Forelimb muscle (tissue), 1 donor: ENCODE measurements at regions not wholly inside any gene's neighbourhood (a gene's known extent, or its start where the extent isn't known, plus 50 kb on each side); places are given as distances from the start of the nearest gene placed in this dataset.

ENCODE experiments used
- DNase-seq: peaks from one replicate; pipeline ENCODE4 v3.0.0-alpha.2; 2013; ENCODE audit warnings: low read depth

GRCh38 chr20:58017231-58017969 is 211.1 kb downstream of the ANKRD60 start:
- no peak for DNase-seq

- no peak for DNase-seq
Measured at GRCh38 chr20:58016779-58017178, 211.7 kb downstream of the ANKRD60 start.

DNA sequence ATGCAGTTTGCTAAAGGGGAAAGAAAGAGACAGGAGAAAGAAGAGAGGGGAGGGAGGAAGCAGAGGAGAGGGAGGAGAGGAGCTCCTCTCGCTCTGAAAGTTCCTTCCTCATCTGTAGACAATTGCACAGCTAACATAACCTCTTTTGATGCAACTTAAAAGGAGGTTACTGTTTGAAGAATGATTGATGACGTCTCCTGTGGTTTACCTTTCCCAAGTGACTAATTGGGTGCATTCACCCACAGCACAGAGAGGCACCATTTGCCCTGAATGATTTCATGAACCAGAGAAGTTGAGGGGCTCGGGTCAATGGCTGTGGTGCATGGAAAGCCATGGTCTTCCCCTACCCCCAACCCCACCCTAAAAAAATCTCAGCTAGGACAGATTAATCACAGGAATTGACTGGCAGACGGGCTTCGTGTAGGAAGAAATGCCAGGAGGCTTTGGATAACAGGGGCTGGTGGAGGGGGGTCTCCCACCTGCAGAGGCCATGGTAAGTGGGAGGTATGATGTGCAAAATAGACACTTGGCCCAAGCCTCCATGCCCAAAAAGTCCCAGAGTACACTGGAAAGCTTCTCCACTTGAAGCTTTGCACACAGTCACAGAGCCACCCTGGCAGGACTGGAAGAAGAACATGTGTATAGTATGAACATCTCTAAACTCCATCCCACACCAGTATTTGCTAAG is 213.7 kb downstream of the ANKRD60 start:
- DNase-seq = no peak

- no peak for DNase-seq
Measured at GRCh38 chr20:58012731-58013510, 215.5 kb downstream of the ANKRD60 start.

DNA sequence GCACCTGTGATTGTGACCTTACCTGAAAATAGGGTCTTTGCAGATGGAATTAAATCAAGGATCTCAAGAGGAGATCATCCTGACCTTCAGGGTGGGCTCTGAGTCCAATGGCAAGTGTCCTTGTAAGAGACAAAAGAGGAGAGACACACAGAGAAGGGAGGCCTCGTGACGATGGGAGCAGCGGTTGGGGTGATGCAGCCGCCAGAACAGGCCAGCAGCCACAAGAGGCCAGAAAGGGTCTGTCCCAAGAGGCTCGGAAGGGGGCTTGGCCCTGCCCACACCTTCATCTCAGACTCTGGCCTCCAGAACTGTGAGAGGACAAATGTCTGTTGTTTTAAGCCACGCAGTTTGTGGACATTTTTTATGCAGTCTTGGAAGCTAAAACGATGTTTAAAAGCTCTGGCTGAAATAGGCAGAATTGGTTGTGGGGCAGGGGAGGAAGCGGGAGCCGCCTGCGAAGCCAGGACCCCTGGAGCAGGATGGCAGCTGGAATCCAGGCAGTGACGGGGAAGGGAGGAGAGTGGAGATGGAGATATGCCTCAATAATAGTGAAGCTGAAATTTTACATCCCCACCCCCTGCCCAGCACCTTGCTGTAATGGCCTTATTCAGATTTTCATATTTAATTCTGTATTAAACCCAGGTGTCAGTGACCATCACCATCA is 216.4 kb downstream of the ANKRD60 start:
- DNase-seq = no peak

- no peak for DNase-seq
Measured at GRCh38 chr20:58011106-58011946, 217.1 kb downstream of the ANKRD60 start.

DNA sequence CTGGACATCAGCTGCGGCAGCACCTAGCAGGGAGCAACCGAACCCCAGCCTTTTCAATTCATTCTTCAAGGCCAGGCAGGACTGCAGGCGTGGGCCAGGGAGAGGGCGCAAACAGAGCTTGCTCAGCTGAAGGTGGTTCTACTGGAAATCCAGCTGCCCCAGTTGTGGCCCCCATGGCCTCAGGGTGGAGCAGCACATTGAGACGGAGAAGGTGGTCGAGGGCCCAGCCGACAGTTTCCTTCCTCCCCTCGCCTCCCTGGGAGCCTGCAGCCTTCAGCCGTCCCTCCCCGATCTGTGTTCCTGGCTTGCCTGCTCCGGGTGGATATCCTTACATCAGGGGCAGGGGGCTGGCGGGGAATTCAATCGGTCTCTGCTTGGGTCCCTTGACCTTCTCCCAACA is 217.8 kb downstream of the ANKRD60 start:
- DNase-seq = no peak

GRCh38 chr20:58010186-58010585 is 218.3 kb downstream of the ANKRD60 start:
- no peak for DNase-seq

- DNase-seq = no peak
Measured at GRCh38 chr20:58008866-58009265, 219.6 kb downstream of the ANKRD60 start.

- DNase-seq = no peak
Measured at GRCh38 chr20:58008413-58008812, 220.0 kb downstream of the ANKRD60 start.

DNA sequence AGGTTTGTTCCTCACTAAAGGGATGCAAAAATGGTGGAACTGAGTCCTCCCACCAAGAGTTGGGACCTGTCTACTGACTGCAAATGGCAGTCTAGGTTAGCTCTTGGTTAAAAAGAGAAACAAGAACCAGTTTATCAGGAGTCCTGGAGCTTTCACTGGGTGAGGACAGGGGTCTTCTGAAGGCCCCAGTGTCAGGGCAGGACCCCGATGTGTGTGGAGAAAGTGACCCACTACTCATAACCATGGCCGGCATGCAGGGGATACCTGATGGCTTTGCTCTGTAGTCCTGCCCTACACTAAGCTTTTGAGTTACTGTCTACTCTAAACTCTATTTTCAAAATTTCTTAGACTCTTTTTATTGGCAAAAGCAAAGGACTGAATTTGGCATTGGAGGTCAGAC is 220.5 kb downstream of the ANKRD60 start:
- no peak for DNase-seq

GRCh38 chr20:58006346-58007316 is 221.8 kb downstream of the ANKRD60 start:
- no peak for DNase-seq

DNA sequence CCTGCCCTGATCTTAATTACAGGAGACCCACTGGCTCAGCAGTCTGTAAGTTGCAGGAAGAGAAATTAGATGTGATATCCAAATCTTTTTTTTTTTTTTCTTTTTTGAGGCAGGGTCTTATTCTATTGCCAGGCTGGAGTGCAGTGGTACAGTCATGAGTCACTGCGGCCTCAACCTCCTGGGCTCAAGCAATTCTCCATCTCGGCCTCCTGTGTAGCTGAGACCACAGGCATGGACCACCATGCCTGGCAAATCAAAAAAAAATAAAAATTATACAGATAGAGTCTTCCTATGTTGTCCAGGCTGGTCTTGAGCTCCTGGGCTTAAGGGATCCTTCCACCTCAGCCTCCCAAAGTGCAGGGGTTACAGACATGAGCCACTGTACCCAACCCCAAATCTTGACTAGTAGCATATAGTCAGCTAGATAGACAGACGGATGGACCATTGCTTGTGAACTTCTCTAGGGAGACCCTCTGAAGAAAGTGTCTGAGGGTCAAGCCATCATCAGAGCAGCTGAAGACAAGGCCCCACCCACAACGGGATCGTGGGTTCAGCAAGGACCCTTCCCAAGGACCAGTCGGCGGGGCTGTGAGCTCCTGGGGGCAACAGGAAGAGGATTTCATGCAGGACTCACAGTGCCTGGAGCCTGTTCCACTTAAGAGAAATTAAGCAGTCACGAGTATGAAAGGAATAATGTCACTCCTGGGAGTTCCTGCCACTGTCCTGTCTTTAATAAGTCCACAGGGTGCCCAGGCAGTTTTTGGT is 222.7 kb downstream of the ANKRD60 start:
- no peak for DNase-seq

GRCh38 chr20:58004900-58005299 is 223.6 kb downstream of the ANKRD60 start:
- DNase-seq = no peak

GRCh38 chr20:58004146-58004545 is 224.3 kb downstream of the ANKRD60 start:
- no peak for DNase-seq

DNA sequence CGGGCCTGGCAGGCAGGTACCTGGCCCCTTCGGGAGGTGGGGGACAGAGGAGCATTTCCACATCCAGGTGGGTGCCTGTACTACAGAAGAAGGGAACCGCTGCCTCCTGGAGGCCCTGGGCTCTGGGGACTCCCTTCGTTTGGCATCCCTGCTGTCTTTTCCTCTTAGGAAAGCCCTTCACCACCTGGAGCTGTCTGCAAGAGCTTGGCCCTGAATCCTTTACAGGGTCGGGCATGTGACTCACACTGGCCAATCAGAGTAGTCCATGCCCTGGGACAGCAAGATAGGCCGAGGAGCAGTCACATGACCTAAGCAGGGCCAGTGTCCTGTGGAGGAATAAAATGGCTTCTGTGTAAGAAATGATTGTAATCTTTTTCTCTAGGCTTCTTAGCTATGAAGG is 224.9 kb downstream of the ANKRD60 start:
- no peak for DNase-seq

GRCh38 chr20:58002901-58003300 is 225.6 kb downstream of the ANKRD60 start:
- DNase-seq = no peak

- DNase-seq = no peak
Measured at GRCh38 chr20:58001946-58002345, 226.5 kb downstream of the ANKRD60 start.

DNA sequence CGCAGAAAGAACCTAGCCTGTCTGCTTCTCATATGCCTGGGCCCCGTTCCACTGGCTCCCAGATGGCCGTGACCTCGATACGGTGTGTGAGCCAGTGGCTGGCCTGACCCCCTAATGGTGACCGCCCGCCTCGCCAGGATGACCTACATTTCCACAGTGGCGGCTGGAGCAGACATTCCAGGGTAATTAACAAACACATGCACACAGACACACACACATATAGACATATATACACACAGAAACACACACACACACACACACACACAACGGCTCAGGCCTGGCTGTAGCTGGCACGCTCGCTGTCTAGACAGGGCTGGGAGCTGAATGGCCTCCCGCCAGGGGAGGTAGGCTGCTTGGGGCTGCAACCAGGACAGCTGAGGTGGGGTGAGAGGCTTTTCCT is 227.1 kb downstream of the ANKRD60 start:
- no peak for DNase-seq
